Globus pallidus (tissue), 1 donor: ENCODE measurements at regions not wholly inside any gene's neighbourhood (a gene's known extent, or its start where the extent isn't known, plus 50 kb on each side); places are given as distances from the start of the nearest gene placed in this dataset.

Source experiments
- DNase-seq: peaks from one replicate; pipeline ENCODE4 v3.0.0-alpha.2; 2015; ENCODE audit warnings: low spot score

DNA sequence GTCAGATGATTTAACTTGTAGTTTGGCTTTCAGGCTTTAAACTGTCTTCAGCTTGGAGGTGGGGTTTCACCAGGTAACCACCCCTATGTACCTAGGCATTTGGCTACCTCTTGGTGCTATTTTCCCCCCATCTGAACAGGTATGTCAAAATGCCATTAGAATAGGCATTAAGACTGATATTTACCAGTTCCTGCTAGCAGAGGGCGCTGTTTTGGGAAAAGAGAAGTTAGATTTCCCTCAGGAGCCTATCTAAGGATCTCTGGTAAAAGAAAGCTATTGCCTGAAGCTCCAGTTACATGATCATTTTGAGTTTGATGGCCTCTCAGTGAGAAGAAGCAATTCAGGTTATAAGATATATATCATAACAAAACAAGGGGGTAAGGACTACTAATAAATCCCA is 879.1 kb downstream of the SH3BGRL start:
- DNase-seq, result no peak

DNA sequence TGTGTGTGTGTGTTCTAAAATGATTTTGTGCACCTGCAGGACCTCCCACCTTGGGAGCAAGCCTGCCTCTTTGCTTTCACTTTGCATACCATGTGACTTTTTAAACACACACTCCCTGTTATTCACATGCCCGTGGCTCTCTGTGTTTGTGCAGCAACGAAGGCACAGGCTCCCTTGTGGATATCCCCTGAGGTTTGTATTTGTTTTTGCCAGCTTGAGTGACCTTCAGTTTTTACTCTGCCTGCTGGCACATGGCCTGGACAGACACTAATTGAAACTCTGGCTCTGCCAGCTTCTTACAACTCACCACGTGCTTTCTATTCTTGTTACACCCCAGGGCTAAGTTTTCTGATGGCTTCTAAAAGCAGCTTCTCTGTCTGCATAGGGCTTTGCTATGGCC is 885.8 kb downstream of the SH3BGRL start:
- peak; percentile 5 for DNase-seq

DNA sequence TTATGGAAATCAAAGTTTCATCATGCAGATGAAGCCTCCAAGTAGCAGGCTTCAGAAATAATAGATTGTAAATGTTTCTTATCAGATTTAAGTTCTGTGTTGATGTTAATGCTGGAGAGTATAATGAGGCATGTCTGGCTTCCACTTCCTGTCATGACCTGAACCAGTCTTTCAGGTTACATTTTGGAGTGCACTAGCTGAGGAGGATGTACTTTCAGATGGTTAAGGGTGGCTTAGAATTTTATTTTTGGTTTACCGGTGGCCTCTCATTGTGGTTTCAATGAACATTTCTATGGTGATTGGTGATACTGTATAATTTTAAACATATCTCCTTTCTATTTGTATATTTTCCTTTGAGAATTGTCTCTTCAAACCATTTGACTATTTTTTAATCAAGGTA is 890.4 kb downstream of the SH3BGRL start:
- no peak for DNase-seq

DNA sequence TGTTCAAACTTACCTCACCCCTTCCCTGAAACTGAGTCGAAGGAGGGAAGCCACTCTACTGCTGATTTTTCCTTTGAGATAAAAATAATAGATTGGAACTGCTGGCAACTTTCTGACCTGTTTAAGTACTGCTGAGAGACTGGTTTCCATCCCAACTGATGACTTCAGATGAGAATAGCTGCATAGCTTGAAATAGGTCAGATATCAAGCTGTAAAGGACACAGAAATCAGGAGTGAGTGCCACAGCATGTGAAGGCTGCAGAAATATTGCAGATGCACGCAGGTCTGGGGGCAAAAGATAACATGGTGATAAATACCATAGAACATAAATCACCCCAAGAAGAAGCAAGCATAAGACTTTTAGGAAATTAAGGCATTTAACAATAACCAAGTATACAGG is 923.2 kb downstream of the SH3BGRL start:
- DNase-seq, result no peak

DNA sequence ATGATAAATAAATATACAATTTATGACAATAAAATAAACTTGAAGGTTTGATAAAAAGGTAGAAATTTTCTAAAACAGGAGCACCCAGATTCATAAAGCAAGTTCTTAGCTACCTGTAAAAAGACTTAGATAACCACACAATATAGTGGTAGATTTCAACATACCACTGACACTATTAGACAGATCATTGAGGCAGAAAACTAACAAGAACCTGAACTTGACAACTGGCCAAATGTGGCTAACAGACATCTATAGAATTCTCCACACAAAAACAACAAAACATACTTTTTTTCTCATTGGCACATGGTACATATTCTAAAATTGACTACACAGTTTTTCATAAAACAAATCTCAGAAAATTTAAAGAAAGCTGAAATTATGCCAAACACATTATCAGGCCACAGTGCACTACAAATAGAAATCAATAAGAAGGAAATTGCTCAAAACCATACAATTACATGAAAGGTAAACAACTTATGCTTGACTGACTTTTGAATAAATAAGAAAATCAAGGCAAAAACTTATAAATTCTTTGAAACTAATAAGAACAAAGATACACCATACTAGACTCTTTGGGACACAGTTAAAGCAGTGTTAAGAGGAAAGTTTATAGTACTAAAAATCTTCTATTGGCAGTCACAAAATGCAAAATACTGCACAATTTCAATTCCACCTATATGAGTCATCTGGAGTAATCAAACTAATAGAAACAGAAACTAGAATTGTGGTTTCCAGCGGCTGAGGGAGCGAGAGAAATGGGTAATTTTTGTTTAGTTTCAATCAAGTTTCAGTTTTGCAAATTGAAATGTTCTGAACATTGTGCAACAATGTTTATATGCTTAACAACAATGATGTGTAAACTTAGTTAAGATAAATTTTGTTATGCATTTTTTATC is 925.6 kb downstream of the SH3BGRL start:
- DNase-seq, result no peak

DNA sequence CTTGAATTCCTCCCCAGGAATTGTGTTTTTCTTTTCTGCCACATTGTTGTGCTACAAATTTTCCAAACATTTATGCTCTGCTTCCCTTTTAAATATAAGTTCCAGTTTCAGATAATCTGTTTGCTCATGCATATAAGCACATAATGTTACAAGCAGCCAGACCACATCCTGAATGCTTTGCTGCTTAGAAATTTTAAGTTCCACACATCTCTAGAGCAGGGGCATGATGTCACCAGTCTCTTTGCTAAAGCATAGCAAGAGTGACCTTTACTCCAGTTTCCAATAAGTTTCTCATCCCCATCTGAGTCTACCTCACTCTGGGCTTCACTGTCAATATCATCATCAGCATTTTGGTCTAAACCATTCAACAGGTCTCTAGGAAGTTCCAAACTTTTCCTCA is 932.5 kb downstream of the SH3BGRL start:
- DNase-seq, result no peak

DNA sequence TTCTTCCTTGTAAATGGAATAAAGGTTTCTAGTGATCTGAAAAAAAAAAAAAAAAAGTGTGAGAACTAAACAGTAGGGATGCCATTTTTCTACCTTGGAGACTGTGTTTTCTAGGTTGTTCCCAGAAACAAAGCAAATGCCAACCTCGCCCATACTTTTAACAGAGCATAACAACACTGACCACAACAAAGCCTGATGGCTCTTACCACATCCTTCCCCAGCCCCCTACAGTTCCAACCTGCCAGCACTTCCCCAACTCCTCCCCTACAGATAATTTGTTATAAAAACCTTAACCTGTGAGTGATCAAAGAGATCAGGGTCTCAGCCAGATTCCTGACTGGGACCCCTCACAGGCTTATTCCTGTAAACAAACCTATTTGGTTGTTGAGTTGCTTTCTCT is 940.0 kb downstream of the SH3BGRL start:
- DNase-seq, result no peak

DNA sequence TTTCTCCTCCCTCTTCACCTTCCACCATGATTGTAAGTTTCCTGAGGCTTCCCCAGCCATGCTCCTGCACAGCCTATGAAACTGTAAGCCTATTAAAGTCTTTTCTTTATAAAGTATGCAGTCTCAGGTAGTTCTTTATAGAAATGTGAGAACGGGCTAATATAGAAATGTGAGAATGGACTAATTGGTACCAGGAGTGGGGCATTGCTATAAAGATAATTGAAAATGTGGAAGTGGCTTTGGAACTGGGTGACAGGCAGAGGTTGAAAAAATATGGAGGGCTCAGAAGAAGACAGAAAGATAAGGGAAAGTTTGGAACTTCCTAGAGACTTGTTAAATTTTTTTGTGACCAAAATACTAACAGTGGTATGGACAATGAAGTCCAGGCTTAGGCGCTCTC is 959.3 kb downstream of the SH3BGRL start:
- DNase-seq, result no peak

DNA sequence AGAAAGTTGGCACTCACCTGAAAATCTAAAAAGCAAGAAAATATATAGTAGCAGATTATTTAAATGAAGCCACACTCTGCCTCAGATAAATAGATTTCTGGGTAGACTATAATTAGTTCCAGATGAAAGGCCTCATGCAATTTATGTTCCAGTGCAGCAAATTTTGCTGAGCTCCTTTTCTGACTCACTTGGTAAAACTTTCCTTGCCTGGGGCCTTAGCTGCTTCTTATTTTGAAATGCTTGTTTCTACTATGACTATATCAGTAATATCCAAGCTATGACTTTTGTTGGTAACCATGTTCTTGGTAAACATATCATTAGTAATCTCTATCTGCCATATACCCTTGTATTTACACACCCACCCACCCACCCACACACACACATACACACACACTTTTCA is 961.8 kb downstream of the SH3BGRL start:
- no peak for DNase-seq

DNA sequence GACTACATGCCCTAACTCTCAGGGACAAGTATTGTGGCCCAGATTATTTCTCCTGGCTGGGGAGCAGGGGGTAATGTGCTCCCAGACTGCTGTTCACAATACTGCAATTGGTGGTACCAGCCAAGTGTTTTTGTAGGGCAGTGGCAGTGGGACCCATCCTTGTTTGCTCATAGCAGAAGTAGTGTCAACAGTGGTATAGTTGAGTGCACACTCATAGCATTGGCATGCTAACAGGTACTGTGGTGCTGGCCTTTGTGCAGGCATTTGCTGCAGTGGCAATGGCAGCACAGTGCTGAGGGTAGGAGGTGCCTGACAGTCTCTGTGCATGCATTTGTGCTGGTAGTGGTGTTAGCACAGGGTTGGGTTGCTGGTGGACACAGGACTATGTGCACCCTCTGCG is 995.0 kb downstream of the SH3BGRL start:
- DNase-seq, result no peak

DNA sequence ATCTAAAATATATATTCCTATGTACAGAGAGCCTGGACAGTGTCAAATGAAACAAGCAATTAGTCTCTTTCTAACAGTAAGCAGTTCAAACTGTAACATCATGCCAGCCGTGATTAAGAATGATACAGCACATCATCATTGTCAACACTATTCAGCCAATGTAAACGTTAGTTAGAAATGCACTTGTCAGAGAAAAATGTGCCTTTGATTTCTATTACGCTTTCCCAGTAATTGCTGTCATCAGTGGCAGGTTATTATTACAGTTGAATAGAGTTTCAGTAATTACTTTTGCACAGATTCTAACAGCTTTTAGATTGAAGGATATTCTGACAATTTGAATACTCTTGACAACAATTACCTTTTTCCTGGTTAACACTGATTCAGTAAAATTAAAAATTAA is 1007.1 kb downstream of the SH3BGRL start:
- DNase-seq, result no peak

DNA sequence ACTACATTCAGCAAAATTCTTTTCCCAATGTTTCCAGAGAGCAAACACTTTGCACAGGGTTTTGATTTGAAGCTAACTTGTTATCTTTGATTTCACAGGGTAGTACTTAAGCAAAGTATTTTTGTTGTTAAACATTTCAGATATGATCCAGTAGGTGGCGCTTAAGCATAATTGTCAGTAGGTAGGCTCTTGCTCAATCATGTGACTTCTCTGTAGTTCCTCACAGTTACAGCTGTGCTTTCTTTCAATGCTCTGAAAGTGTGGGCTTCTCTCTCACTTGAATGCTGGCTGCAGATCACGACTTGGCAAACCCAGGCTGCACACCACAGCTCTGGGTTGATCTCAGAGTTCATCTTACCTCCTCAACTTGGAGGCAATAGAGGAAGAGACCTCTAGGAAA is 1016.5 kb downstream of the SH3BGRL start:
- peak; percentile 13 for DNase-seq

DNA sequence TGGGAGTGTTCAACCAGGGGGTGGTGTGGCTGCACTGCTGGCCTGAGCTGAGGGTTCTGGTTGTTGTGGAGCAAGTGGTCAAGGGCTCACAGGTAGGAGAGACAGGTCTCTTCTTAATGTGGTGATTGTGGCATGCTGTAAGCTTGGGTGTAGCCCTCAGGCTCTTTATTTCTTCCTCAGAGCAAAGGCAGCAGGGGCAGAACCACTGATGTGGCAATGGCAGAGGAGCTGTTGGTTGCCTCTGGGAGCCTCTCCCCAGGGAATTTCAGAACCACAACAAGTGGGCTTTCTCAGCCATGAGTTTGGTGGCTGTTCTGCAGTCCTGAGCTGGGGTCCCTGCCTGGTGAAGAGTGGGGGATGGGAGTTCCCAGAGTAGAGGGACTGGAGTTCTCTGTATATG is 1017.2 kb downstream of the SH3BGRL start:
- no peak for DNase-seq

DNA sequence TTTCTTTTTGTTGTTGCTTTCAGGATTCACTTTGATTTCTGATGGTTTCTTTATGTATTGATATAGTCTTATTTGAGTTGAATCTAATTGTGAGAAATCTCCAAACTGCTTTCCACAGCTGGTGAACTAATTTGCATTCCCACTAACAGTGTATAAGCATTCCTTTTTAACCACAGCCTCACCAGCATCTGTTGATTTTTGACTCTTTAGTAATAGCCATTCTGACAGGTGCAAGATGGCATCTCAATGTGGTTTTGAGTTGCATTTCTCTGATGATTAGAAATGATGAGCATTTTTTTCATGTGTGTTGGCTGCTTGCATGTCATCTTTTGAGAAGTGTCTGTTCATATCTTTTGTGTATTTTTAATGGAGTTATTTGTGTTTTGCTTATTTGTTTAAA is 1023.1 kb downstream of the SH3BGRL start:
- no peak for DNase-seq

DNA sequence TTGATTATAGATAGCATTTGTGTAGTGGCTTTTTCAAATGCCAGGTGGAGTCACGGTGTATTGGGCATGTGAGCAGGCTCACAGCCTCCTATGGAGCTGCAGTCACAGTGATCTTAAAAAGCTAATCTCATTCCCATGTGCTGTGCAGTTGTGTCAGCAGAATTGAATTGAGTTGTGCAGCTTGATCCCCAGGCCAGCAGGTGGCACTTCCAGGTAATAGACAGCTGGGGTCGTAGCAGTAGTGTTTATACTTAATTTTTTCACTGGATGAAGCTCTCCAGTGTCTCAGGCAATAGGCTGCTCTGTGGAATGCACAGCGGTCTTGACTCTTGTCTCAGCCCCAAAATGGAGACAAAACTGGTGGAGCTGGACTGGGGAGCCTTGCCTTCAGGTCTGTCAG is 1028.1 kb downstream of the SH3BGRL start:
- no peak for DNase-seq

DNA sequence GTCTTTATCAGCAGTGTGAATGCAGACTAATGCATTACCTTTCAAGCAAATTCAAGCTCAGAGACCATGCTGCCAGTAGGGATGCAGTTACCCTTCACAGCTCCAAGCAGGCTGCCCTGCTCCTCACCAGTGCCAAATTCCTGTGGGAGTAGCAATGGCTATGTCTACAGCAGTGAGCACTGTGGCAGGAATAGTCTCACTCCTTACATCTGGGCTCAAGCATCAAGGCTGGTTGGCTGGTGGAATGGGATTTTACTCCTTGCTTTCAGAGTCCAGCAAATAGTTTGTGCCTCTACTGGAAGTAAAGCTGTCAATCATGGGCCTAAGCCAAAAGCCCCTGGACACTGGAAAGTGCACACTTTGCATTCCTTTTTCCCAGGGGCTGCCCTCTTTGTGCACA is 1030.8 kb downstream of the SH3BGRL start:
- DNase-seq, result no peak

DNA sequence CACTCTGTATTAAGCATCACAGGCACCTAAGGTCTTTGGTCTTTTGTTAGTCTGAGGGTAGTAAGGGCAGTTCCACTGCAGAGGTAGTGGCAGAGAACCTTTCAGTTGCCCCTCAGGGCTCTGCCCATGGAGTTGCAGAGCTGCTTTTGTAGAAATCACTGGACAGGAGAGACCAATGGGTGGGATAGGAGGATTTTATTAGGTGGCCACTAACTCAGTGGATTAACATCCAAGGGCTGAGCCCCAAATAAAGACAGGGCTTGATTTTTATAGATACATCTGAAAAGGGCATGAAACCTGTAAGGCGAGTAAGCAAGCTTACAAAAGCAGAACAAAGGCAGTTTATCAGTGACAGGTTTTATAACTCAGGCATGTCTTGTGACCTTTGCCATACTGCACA is 1035.4 kb downstream of the SH3BGRL start:
- DNase-seq, result no peak
